H1 (cell line): ENCODE measurements at regions not wholly inside any gene's neighbourhood (a gene's known extent, or its start where the extent isn't known, plus 50 kb on each side); places are given as distances from the start of the nearest gene placed in this dataset.

Source experiments
- GABPA ChIP-seq: IDR thresholded peaks from 2 replicates; pipeline ENCODE4 v1.6.1; 2011; ENCODE audit warnings: mild to moderate bottlenecking, low read length, moderate library complexity, borderline replicate concordance; ENCODE audit not compliant: insufficient read depth
- KDM5A ChIP-seq: fragments of 200-600 bp; IDR thresholded peaks from 2 replicates; pipeline ENCODE4 v1.7.1; 2012; ENCODE audit warnings: mild to moderate bottlenecking, low read length, inconsistent platforms, mixed read lengths
- POLR2A ChIP-seq, 2 experiments: IDR thresholded peaks; 1 replicate in 1 of 2; 2 replicates in 1 of 2; pipeline ENCODE4 v1.6.1; 2011; ENCODE audit warnings: low read depth in 2 of 2, low read length in 2 of 2, mild to moderate bottlenecking in 2 of 2; ENCODE audit errors: control extremely low read depth in 1 of 2
- TAF1 ChIP-seq: IDR thresholded peaks from 2 replicates; pipeline ENCODE4 v1.6.1; 2011; ENCODE audit warnings: mild to moderate bottlenecking, low read depth, low read length

GRCh38 chr12:93962336-93962735 is 186.0 kb upstream of the PLXNC1 start (continued):
- no peak for TF ChIP-seq TAF1
- TF ChIP-seq POLR2A (IDR thresholded peaks at IDR 0.05; ENCODE audit: control extremely low read depth in 1 of 2, low read depth in 2 of 2, low read length in 2 of 2): no peak
- no peak for TF ChIP-seq KDM5A
- TF ChIP-seq GABPA: no peak
